Adrenal gland (tissue), 9 donors: ENCODE measurements at regions not wholly inside any gene's neighbourhood (a gene's known extent, or its start where the extent isn't known, plus 50 kb on each side); places are given as distances from the start of the nearest gene placed in this dataset.

Source experiments
- DNase-seq, 7 donors: peaks; one replicate each; pipeline ENCODE4 v3.0.0-alpha.2; 2019 to 2020
- H3K27ac ChIP-seq, 5 donors: fragments of 200-600 bp; sonication (generic) in 4 of 5; 1 replicate in 3 of 5; 2 replicates in 2 of 5; pipeline versions ENCODE4 v1.5.1 to v1.8.0; 2016 to 2020; ENCODE audit warnings: mild to moderate bottlenecking in 1 of 5
- H3K27me3 ChIP-seq: fragments of 200-600 bp; 2 replicates; pipeline ENCODE4 v1.8.0; 2021
- H3K36me3 ChIP-seq, 2 donors: fragments of 200-600 bp; replicated peaks in 1 of 2; 1 replicate in 1 of 2; 2 replicates in 1 of 2; pipeline versions ENCODE4 v1.5.1 to v1.8.0; 2018 to 2022
- H3K4me1 ChIP-seq, 2 donors: fragments of 200-600 bp; replicated peaks in 1 of 2; 1 replicate in 1 of 2; 2 replicates in 1 of 2; pipeline versions ENCODE4 v1.5.1 to v1.8.0; 2018 to 2021
- H3K4me3 ChIP-seq, 4 donors: fragments of 200-600 bp; sonication (generic) in 3 of 4; one replicate each; pipeline ENCODE4 v1.5.1; 2016 to 2018
- H3K9me3 ChIP-seq, 3 donors: fragments of 200-600 bp; sonication (generic) in 1 of 3; replicated peaks in 1 of 3; 1 replicate in 2 of 3; 2 replicates in 1 of 3; pipeline versions ENCODE4 v1.5.1 to v1.8.0; 2016 to 2021
- POLR2A ChIP-seq, 2 donors: fragments of 450-650 bp; IDR thresholded peaks; one replicate each; pipeline ENCODE4 v1.6.1; 2017; ENCODE audit warnings: antibody characterized with exemption in 2 of 2, mild to moderate bottlenecking in 2 of 2, moderate library complexity in 1 of 2
- WGBS, 4 donors: extraction: QIAGEN DNeasy Blood & Tissue Kit in 2 of 4; methylation state at CpG; one replicate each; pipeline versions ENCODE4 v1.1.5 to v1.1.7; 2013 to 2017; 5-methylcytosine and 5-hydroxymethylcytosine counted together
- intact Hi-C, 2 donors: fragments of 100-400 bp; cut with DNase I; formaldehyde crosslinking; loops; one replicate each; pipeline versions ENCODE4 v1.14.1 to v1.15.0; 2022 to 2023
- TF ChIP-seq, protein P1 (sequence below), 6 experiments: fragments of 450-650 bp in 4 of 6; fragments of 200-600 bp in 2 of 6; sonication (generic) in 1 of 6; IDR thresholded peaks; 1 replicate in 5 of 6; 2 replicates in 1 of 6; pipeline versions ENCODE4 v1.5.1 to v1.8.0; 2016 to 2021; ENCODE audit warnings: antibody characterized with exemption in 6 of 6, mild to moderate bottlenecking in 2 of 6, moderate library complexity in 1 of 6
- donor health status: healthy with polysubstance abuse.
- donor health status: Bipolar disorder and iron deficiency.
- donor health status: DM: yes; HTN: yes; CAD: no.
- donor health status: DM: no; HTN: no; CAD: no.
- donor health status: DM: no; HTN: no; CAD: no.

DNA sequence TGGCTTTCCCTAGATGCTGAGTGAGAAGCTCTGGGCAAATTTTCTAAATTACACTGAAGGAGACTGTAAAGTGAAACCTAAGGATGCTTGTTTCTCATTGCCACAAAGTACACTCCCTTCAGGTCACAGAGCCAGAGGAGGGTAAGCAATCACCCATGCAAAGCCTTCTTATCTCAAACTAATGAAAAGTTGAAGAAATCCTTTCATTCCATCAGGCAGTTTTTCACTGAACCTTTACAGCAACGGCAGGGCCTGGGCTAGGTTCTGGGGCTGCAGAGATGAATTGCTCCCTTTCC is 106.2 kb downstream of the RASSF10 start:
- Histone ChIP-seq H3K36me3 (no peaks in the 10 kb centered on the region), H3K4me3 (no peak overlapping the region), H3K27me3 (no peaks in the 10 kb centered on the region), H3K27ac (no peak overlapping the region), H3K9me3 (no peaks in the 10 kb centered on the region), H3K4me1 (no peaks in the 10 kb centered on the region)
- no peak for DNase-seq
- intact Hi-C loops: no loop called here
- WGBS, 4 donors: 0 to 17% (median 3%) methylated on average over 1 of the region's 1 CpG
- TF ChIP-seq, protein P1, sequence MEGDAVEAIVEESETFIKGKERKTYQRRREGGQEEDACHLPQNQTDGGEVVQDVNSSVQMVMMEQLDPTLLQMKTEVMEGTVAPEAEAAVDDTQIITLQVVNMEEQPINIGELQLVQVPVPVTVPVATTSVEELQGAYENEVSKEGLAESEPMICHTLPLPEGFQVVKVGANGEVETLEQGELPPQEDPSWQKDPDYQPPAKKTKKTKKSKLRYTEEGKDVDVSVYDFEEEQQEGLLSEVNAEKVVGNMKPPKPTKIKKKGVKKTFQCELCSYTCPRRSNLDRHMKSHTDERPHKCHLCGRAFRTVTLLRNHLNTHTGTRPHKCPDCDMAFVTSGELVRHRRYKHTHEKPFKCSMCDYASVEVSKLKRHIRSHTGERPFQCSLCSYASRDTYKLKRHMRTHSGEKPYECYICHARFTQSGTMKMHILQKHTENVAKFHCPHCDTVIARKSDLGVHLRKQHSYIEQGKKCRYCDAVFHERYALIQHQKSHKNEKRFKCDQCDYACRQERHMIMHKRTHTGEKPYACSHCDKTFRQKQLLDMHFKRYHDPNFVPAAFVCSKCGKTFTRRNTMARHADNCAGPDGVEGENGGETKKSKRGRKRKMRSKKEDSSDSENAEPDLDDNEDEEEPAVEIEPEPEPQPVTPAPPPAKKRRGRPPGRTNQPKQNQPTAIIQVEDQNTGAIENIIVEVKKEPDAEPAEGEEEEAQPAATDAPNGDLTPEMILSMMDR (IDR thresholded peaks at IDR 0.05): no peak
- TF ChIP-seq POLR2A (IDR thresholded peaks at IDR 0.05): no peak

DNA sequence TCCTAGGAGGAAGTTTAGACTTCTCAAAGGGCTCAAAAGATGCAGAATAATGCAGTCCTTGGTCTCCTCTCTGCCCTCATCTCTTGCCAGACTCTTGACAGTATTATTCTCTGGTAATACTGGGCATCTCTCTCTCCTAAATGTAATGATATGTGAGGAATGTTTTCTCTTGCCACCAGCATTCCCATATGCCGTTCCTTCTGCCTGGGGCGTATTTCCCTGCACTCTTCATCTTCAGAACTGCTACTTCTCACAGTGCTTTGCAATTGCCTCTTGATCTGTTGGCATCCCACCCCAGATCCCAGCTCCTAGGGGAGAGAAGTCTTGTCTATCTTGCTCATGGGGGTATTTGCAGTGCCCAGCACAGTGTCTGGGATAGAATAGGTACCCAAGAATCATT is 107.4 kb downstream of the RASSF10 start:
- DNase-seq: no peak
- H3K4me3 ChIP-seq: no peak overlapping the region
- 57 to 78% (median 76%) methylated on average over 2 of the region's 2 CpGs for WGBS, 4 donors
- TF ChIP-seq, protein P1 (IDR thresholded peaks at IDR 0.05): no peak
- TF ChIP-seq POLR2A (IDR thresholded peaks at IDR 0.05): no peak
- H3K27ac ChIP-seq: no peak overlapping the region
- no peaks in the 10 kb centered on the region for H3K27me3 ChIP-seq
- intact Hi-C loops: no loop called here
- H3K36me3 ChIP-seq: no peaks in the 10 kb centered on the region
- H3K4me1 ChIP-seq: no peaks in the 10 kb centered on the region
- no peaks in the 10 kb centered on the region for H3K9me3 ChIP-seq

DNA sequence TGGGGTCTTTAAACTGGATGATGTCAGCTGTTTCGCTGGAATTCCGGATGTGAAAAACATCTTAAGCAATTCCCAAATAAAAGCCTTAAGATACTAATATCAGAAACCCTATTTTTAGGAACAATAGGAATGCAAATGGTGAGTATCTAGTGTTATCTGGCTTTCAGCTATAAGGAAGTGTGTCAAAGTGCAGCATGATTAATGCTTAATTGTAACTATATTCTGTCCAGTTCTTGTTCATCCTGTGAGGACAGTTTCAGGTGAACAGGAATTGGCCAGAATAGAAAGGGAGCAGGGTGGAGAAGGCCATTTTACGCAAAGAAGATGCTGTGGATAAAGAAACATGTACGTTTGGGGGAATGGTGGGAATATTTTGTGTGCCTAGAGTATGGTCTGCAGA is 108.2 kb downstream of the RASSF10 start:
- H3K36me3 ChIP-seq: no peaks in the 10 kb centered on the region
- H3K9me3 ChIP-seq: no peaks in the 10 kb centered on the region
- no peaks in the 10 kb centered on the region for H3K4me1 ChIP-seq
- no peaks in the 10 kb centered on the region for H3K27me3 ChIP-seq
- 21 to 53% (median 33%) methylated on average over 4 of the region's 4 CpGs for WGBS, 4 donors
- no peak overlapping the region for H3K4me3 ChIP-seq
- DNase-seq: no peak
- intact Hi-C loops: no loop called here
- TF ChIP-seq, protein P1 (IDR thresholded peaks at IDR 0.05): no peak
- no peak for TF ChIP-seq POLR2A (IDR thresholded peaks at IDR 0.05)
- no peak overlapping the region for H3K27ac ChIP-seq

DNA sequence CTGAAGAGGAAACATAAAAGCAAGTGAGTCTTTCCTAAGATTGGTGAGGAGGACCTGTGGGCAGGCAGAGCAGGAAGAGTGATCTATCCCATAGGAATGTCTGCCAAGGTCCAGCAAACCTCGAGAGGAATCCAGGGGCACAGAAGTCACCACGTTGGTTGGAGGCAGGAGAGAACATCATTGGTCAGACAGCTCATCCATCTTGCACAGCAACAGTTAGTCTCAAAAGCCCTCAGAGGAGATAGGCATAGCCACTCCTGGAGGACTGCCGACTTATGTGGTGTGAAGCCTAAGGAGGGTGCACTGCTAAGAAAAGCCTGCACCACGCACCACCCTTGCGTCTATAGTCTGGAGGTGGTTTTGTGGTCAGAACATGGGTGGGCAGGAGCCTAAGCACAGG is 109.1 kb downstream of the RASSF10 start:
- H3K9me3 ChIP-seq: no peaks in the 10 kb centered on the region
- H3K4me3 ChIP-seq: no peak overlapping the region
- no peaks in the 10 kb centered on the region for H3K36me3 ChIP-seq
- TF ChIP-seq POLR2A (IDR thresholded peaks at IDR 0.05): no peak
- TF ChIP-seq, protein P1 (IDR thresholded peaks at IDR 0.05): no peak
- intact Hi-C loops: no loop called here
- no peaks in the 10 kb centered on the region for H3K27me3 ChIP-seq
- 19 to 63% (median 58%) methylated on average over 2 to 5 of the region's 5 CpGs for WGBS, 4 donors
- H3K4me1 ChIP-seq: no peaks in the 10 kb centered on the region
- no peak overlapping the region for H3K27ac ChIP-seq
- DNase-seq: no peak
